Loucy (cell line): ENCODE measurements at regions not wholly inside any gene's neighbourhood (a gene's known extent, or its start where the extent isn't known, plus 50 kb on each side); places are given as distances from the start of the nearest gene placed in this dataset.

ENCODE experiments used
- H2AFZ ChIP-seq: fragments of 200-600 bp; sonication (generic); 2 replicates; pipeline ENCODE4 v1.6.0; 2016; ENCODE audit warnings: antibody characterized with exemption, mild to moderate bottlenecking, low read length, moderate library complexity
- H3F3A ChIP-seq: fragments of 200-600 bp; 2 replicates; pipeline ENCODE4 v1.6.0; 2016; ENCODE audit warnings: antibody characterized with exemption, low read depth, mild to moderate bottlenecking
- H3K27me3 ChIP-seq: fragments of 200-600 bp; sonication (generic); 2 replicates; pipeline ENCODE4 v1.6.1; 2014; ENCODE audit warnings: low read length, mild to moderate bottlenecking; ENCODE audit not compliant: insufficient read depth, poor library complexity, severe bottlenecking
- H3K36me3 ChIP-seq: fragments of 200-600 bp; sonication (generic); 2 replicates; pipeline ENCODE4 v1.6.1; 2016; ENCODE audit warnings: low read length; ENCODE audit not compliant: insufficient read depth
- H3K4me1 ChIP-seq: fragments of 200-600 bp; sonication (generic); 2 replicates; pipeline ENCODE4 v1.5.1; 2014; ENCODE audit warnings: low read length, mild to moderate bottlenecking; ENCODE audit not compliant: insufficient read depth, poor library complexity, severe bottlenecking
- H3K4me2 ChIP-seq: fragments of 200-600 bp; sonication (generic); 2 replicates; pipeline ENCODE4 v1.6.0; 2014; ENCODE audit warnings: antibody characterized with exemption, low read length, low read depth, mild to moderate bottlenecking; ENCODE audit not compliant: poor library complexity, severe bottlenecking
- H3K4me3 ChIP-seq: fragments of 200-600 bp; sonication (generic); 2 replicates; pipeline ENCODE4 v1.5.1; 2014; ENCODE audit warnings: low read length, mild to moderate bottlenecking, mixed read lengths; ENCODE audit not compliant: poor library complexity, severe bottlenecking
- H3K79me2 ChIP-seq: fragments of 200-600 bp; sonication (generic); 2 replicates; pipeline ENCODE4 v1.6.1; 2014; ENCODE audit warnings: low read length; ENCODE audit not compliant: insufficient read depth
- H3K9ac ChIP-seq: fragments of 200-600 bp; sonication (generic); 2 replicates; pipeline ENCODE4 v1.6.0; 2014; ENCODE audit warnings: mild to moderate bottlenecking, low read depth, low read length, moderate library complexity; ENCODE audit not compliant: poor library complexity, severe bottlenecking
- H3K9me2 ChIP-seq: fragments of 200-600 bp; sonication (generic); replicated peaks from 2 replicates; pipeline ENCODE4 v1.6.1; 2016; ENCODE audit warnings: low read depth, low read length, mixed read lengths
- H3K9me3 ChIP-seq: fragments of 200-600 bp; sonication (generic); 2 replicates; pipeline ENCODE4 v1.6.1; 2014; ENCODE audit warnings: mild to moderate bottlenecking, antibody characterized with exemption, low read length, low read depth; ENCODE audit not compliant: insufficient read depth
- H4K20me1 ChIP-seq: fragments of 200-600 bp; sonication (generic); 2 replicates; pipeline ENCODE4 v1.6.0; 2014; ENCODE audit warnings: antibody characterized with exemption, low read length, mild to moderate bottlenecking; ENCODE audit not compliant: insufficient read depth, poor library complexity, severe bottlenecking
- EZH2phosphoT487 ChIP-seq: fragments of 200-600 bp; IDR thresholded peaks from 2 replicates; pipeline ENCODE4 v1.6.1; 2018; ENCODE audit warnings: antibody characterized with exemption, mild to moderate bottlenecking, moderate library complexity, borderline replicate concordance
- TF ChIP-seq, protein P1 (sequence below): fragments of 200-600 bp; sonication (generic); conservative IDR thresholded peaks from 2 replicates; pipeline ENCODE4 v1.5.1; 2014; ENCODE audit warnings: mild to moderate bottlenecking, antibody characterized with exemption, low read length

DNA sequence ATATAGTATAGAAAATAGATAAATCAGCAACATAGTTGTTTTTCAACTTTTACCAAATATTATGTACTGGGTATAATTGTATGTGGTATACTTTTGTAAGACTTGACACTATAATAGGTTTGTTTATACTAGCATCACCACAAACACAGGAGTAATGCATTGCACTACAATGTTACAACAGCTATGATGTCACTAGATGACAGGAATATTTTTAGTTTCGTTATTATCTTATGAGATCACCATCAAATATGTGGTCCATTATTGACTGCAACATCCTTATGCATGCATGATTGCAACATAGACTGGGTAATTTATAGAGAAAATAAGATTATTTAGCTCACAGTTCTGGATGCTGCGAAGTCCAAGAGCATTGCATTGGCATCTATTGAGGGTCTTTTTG lies 678.4 kb upstream of the ZNF804A start:
- H4K20me1 ChIP-seq, result no peaks in the 10 kb centered on the region
- no peak overlapping the region for H3K9ac ChIP-seq
- no peak overlapping the region for H2AFZ ChIP-seq
- H3K27me3 ChIP-seq, result no peaks in the 10 kb centered on the region
- no peaks in the 10 kb centered on the region for H3K9me2 ChIP-seq
- H3K79me2 ChIP-seq, result no peaks in the 10 kb centered on the region
- no peaks in the 10 kb centered on the region for H3K9me3 ChIP-seq
- no peaks in the 10 kb centered on the region for H3K36me3 ChIP-seq
- H3F3A ChIP-seq, result no peaks in the 10 kb centered on the region
- no peak for TF ChIP-seq EZH2phosphoT487
- TF ChIP-seq, protein P1, sequence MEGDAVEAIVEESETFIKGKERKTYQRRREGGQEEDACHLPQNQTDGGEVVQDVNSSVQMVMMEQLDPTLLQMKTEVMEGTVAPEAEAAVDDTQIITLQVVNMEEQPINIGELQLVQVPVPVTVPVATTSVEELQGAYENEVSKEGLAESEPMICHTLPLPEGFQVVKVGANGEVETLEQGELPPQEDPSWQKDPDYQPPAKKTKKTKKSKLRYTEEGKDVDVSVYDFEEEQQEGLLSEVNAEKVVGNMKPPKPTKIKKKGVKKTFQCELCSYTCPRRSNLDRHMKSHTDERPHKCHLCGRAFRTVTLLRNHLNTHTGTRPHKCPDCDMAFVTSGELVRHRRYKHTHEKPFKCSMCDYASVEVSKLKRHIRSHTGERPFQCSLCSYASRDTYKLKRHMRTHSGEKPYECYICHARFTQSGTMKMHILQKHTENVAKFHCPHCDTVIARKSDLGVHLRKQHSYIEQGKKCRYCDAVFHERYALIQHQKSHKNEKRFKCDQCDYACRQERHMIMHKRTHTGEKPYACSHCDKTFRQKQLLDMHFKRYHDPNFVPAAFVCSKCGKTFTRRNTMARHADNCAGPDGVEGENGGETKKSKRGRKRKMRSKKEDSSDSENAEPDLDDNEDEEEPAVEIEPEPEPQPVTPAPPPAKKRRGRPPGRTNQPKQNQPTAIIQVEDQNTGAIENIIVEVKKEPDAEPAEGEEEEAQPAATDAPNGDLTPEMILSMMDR, result no peak
- H3K4me1 ChIP-seq, result no peaks in the 10 kb centered on the region
- H3K4me2 ChIP-seq, result no peak overlapping the region
- H3K4me3 ChIP-seq, result no peak overlapping the region

DNA sequence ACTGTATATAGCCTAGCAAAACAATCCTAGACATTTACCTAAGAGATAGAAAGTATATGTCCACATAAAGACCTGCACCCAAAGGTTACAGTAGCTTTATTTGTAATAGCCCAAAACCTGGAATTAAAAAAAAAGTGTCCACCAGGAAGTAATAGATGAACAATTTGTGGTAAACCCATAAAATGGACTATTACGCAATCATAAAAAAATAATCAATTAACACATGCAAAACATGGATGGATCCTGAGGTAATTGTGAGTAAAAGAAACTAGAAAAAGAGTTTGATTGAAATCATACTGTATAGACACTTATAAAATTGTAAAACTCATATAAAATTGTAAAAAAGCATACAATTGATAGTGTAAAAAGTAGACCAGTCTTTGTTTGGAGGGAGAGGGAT lies 673.0 kb upstream of the ZNF804A start:
- H3K9me2 ChIP-seq, result no peaks in the 10 kb centered on the region
- H3K36me3 ChIP-seq, result no peaks in the 10 kb centered on the region
- H3K9ac ChIP-seq, result no peak overlapping the region
- no peaks in the 10 kb centered on the region for H3K9me3 ChIP-seq
- no peaks in the 10 kb centered on the region for H3K27me3 ChIP-seq
- H4K20me1 ChIP-seq, result no peaks in the 10 kb centered on the region
- no peak overlapping the region for H2AFZ ChIP-seq
- no peak overlapping the region for H3K4me3 ChIP-seq
- no peak overlapping the region for H3K4me2 ChIP-seq
- no peaks in the 10 kb centered on the region for H3F3A ChIP-seq
- no peaks in the 10 kb centered on the region for H3K4me1 ChIP-seq
- H3K79me2 ChIP-seq, result no peaks in the 10 kb centered on the region
- TF ChIP-seq EZH2phosphoT487, result no peak
- TF ChIP-seq, protein P1, result no peak

DNA sequence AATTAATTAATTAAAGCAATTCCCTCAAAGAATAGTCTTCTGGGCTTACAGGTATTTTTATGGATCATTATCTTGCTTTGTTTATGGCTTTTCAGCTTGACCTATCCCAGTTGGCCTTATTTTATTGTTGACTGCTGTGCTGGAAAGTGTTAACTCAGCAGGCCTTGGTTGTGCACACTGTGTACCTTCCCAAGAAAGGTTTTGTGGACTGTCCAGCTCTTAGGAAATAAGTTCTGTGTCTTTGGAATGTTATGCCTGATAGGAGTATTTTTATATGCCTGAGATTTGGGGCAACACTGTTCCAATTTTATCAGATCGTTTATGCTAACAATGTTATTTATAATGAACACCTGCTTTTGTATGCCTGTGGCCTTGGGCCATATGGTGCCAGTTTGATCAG lies 671.9 kb upstream of the ZNF804A start:
- no peaks in the 10 kb centered on the region for H3K9me3 ChIP-seq
- H3K4me2 ChIP-seq, result no peak overlapping the region
- H3K9ac ChIP-seq, result no peak overlapping the region
- TF ChIP-seq EZH2phosphoT487, result no peak
- TF ChIP-seq, protein P1, result no peak
- H3K36me3 ChIP-seq, result no peaks in the 10 kb centered on the region
- no peaks in the 10 kb centered on the region for H3K4me1 ChIP-seq
- H3K79me2 ChIP-seq, result no peaks in the 10 kb centered on the region
- H3K27me3 ChIP-seq, result no peaks in the 10 kb centered on the region
- H2AFZ ChIP-seq, result no peak overlapping the region
- H3F3A ChIP-seq, result no peaks in the 10 kb centered on the region
- no peaks in the 10 kb centered on the region for H4K20me1 ChIP-seq
- no peak overlapping the region for H3K4me3 ChIP-seq
- H3K9me2 ChIP-seq, result no peaks in the 10 kb centered on the region
